ENCODE measurements at regions not wholly inside any gene's neighbourhood (a gene's known extent, or its start where the extent isn't known, plus 50 kb on each side); places are given as distances from the start of the nearest gene placed in this dataset.

- no peak for TF ChIP-seq CTCF (IDR thresholded peaks at IDR 0.05; ENCODE audit: poor library complexity, severe bottlenecking)
- TF ChIP-seq POLR2AphosphoS5 (IDR thresholded peaks at IDR 0.05), result no peak
- no peak for TF ChIP-seq MXI1 (conservative IDR thresholded peaks at IDR 0.05; ENCODE audit: poor library complexity, severe bottlenecking)
- TF ChIP-seq REST (IDR thresholded peaks at IDR 0.05; ENCODE audit: borderline replicate concordance), result no peak
- TF ChIP-seq EZH2 (IDR thresholded peaks at IDR 0.05; ENCODE audit: borderline replicate concordance, insufficient read depth, low read length, poor library complexity, severe bottlenecking), result no peak
- TF ChIP-seq RAD21 (conservative IDR thresholded peaks at IDR 0.05), result no peak
These were observed 121.4 kb upstream of the RARB start for GRCh38 chr3:25306705-25307104.
